ENCODE measurements at regions not wholly inside any gene's neighbourhood (a gene's known extent, or its start where the extent isn't known, plus 50 kb on each side); places are given as distances from the start of the nearest gene placed in this dataset.

DNA sequence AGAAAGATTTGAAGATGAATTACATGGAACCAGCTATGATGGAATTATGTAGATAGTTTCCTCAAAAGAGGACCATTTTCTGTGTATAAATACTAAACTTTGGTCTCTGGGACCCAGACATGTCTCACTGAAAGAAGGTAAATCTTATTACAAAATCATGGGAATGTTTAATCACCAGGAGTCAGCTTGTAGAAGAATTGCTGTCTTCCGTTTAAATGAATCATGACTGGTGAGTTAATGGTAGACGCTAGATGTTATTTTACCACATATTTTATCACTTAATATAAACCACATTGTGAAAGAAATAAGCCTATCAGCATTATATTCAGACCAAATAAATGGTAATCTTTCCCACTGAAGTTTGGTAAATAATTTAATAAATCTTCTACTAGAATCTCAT, 322.3 kb upstream of the SUCLG2 start:
- Histone ChIP-seq H3K27me3 (ENCODE audit: control insufficient read depth, low read length) (no peaks in the 10 kb centered on the region), H3K9me3 (ENCODE audit: control insufficient read depth, insufficient read depth, low read length) (no peaks in the 10 kb centered on the region), H3K9me2 (replicated peaks; ENCODE audit: control insufficient read depth, low read length) (no peaks in the 10 kb centered on the region; the same call in 1 of the 2 replicates), H3K4me1 (ENCODE audit: control insufficient read depth, low read length) (no peaks in the 10 kb centered on the region), H3K27ac (ENCODE audit: low read depth, low read length) (no peak overlapping the region), H3F3A (ENCODE audit: control insufficient read depth, insufficient read depth) (no peaks in the 10 kb centered on the region), H3K4me2 (ENCODE audit: low read length) (no peak overlapping the region), H3K4me3 (ENCODE audit: low read length) (no peak overlapping the region), H3K79me2 (ENCODE audit: control insufficient read depth, low read length) (no peaks in the 10 kb centered on the region), H4K20me1 (ENCODE audit: control insufficient read depth, insufficient read depth, low read depth, low read length) (no peaks in the 10 kb centered on the region), H3K36me3 (ENCODE audit: control insufficient read depth, low read length) (no peaks in the 10 kb centered on the region)
- TF ChIP-seq, protein P1, sequence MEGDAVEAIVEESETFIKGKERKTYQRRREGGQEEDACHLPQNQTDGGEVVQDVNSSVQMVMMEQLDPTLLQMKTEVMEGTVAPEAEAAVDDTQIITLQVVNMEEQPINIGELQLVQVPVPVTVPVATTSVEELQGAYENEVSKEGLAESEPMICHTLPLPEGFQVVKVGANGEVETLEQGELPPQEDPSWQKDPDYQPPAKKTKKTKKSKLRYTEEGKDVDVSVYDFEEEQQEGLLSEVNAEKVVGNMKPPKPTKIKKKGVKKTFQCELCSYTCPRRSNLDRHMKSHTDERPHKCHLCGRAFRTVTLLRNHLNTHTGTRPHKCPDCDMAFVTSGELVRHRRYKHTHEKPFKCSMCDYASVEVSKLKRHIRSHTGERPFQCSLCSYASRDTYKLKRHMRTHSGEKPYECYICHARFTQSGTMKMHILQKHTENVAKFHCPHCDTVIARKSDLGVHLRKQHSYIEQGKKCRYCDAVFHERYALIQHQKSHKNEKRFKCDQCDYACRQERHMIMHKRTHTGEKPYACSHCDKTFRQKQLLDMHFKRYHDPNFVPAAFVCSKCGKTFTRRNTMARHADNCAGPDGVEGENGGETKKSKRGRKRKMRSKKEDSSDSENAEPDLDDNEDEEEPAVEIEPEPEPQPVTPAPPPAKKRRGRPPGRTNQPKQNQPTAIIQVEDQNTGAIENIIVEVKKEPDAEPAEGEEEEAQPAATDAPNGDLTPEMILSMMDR (IDR thresholded peaks at IDR 0.05; ENCODE audit: low read depth, low read length, poor library complexity, severe bottlenecking): no peak
- no peak for TF ChIP-seq EZH2phosphoT487 (IDR thresholded peaks at IDR 0.05; ENCODE audit: borderline replicate concordance, low read length)

DNA sequence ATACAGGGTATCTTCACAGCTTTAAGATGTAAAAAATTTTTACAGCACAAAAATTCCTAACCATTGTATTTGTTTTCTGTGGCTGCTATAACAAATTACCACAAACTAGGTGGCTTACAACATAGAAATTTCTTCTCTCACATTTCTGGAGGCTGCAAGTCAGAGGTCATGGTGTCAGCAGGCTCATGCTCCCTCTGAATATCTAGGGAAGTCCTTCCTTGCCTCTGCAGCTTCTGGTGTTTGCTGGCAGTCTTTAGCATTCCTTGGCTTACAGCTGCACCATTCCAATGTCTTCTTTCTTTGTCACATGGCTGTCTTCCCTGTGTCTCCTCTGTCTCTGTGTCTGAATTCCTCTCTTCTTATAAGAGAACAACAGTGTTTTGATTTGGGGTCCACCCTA, 310.2 kb upstream of the SUCLG2 start:
- Histone ChIP-seq H3K79me2 (ENCODE audit: control insufficient read depth, low read length) (no peaks in the 10 kb centered on the region), H3K4me3 (ENCODE audit: low read length) (no peak overlapping the region), H3K9me2 (replicated peaks; ENCODE audit: control insufficient read depth, low read length) (no peaks in the 10 kb centered on the region), H4K20me1 (ENCODE audit: control insufficient read depth, insufficient read depth, low read depth, low read length) (no peaks in the 10 kb centered on the region), H3K4me1 (ENCODE audit: control insufficient read depth, low read length) (no peaks in the 10 kb centered on the region), H3K36me3 (ENCODE audit: control insufficient read depth, low read length) (no peaks in the 10 kb centered on the region), H3F3A (ENCODE audit: control insufficient read depth, insufficient read depth) (no peaks in the 10 kb centered on the region), H3K27ac (ENCODE audit: low read depth, low read length) (no peak overlapping the region), H3K9me3 (ENCODE audit: control insufficient read depth, insufficient read depth, low read length) (peaks cover 19% of the 10 kb centered on the region; the same call in 1 of the 2 replicates), H3K27me3 (ENCODE audit: control insufficient read depth, low read length) (no peaks in the 10 kb centered on the region), H3K4me2 (ENCODE audit: low read length) (no peak overlapping the region)
- no peak for TF ChIP-seq EZH2phosphoT487 (IDR thresholded peaks at IDR 0.05; ENCODE audit: borderline replicate concordance, low read length)
- TF ChIP-seq, protein P1 (IDR thresholded peaks at IDR 0.05; ENCODE audit: low read depth, low read length, poor library complexity, severe bottlenecking): no peak

DNA sequence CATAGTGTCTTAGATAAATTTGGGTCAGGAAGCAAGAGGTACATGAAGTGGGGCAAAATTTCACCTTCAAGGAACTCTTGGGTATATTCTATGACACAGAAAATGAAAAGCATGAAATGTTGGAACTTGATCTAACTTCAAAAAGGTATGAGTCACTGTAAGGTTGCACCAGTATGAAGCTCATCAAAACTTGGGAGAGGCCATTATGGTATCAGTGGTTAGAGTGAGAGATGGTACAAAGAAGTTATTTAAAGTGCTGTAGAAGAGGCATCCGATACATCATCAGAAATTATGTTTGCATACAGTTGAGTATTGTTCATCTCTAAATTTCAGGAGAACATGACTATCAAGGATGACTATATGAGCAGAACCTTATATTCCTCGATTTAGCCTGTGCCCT, 302.9 kb upstream of the SUCLG2 start:
- Histone ChIP-seq H3F3A (ENCODE audit: control insufficient read depth, insufficient read depth) (no peaks in the 10 kb centered on the region), H3K4me3 (ENCODE audit: low read length) (no peak overlapping the region), H3K9me2 (replicated peaks; ENCODE audit: control insufficient read depth, low read length) (no peaks in the 10 kb centered on the region), H3K27ac (ENCODE audit: low read depth, low read length) (no peak overlapping the region), H3K36me3 (ENCODE audit: control insufficient read depth, low read length) (no peaks in the 10 kb centered on the region), H3K4me2 (ENCODE audit: low read length) (no peak overlapping the region), H3K4me1 (ENCODE audit: control insufficient read depth, low read length) (0 out of 2 replicates have a peak, but pooled peaks cover 8% of the 10 kb centered on the region), H4K20me1 (ENCODE audit: control insufficient read depth, insufficient read depth, low read depth, low read length) (no peaks in the 10 kb centered on the region), H3K27me3 (ENCODE audit: control insufficient read depth, low read length) (no peaks in the 10 kb centered on the region), H3K9me3 (ENCODE audit: control insufficient read depth, insufficient read depth, low read length) (peaks cover 8% of the 10 kb centered on the region; the same call in 1 of the 2 replicates), H3K79me2 (ENCODE audit: control insufficient read depth, low read length) (no peaks in the 10 kb centered on the region)
- TF ChIP-seq EZH2phosphoT487 (IDR thresholded peaks at IDR 0.05; ENCODE audit: borderline replicate concordance, low read length): no peak
- TF ChIP-seq, protein P1 (IDR thresholded peaks at IDR 0.05; ENCODE audit: low read depth, low read length, poor library complexity, severe bottlenecking): no peak
